ENCODE measurements at regions not wholly inside any gene's neighbourhood (a gene's known extent, or its start where the extent isn't known, plus 50 kb on each side); places are given as distances from the start of the nearest gene placed in this dataset.

DNA sequence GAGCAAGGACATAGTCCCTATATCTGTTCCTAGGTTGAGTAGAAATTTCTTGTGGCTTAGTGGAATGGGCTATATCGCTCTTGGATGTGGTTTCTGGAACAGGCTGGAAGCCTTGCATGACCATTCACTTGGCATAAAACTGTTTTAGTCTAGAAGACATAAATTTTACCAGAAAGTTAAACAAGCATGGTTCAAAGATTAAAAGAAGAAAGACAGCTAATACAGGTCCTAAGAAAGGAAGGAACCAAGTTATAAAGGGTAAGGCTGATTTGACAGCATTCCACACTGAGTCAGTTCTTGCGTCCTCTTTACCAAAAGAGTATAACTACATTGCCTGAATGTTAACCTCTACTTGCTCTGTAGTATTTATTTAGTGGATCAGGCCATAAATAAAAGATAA lies 724.2 kb downstream of the SORCS1 start:
- TF ChIP-seq, protein P1, sequence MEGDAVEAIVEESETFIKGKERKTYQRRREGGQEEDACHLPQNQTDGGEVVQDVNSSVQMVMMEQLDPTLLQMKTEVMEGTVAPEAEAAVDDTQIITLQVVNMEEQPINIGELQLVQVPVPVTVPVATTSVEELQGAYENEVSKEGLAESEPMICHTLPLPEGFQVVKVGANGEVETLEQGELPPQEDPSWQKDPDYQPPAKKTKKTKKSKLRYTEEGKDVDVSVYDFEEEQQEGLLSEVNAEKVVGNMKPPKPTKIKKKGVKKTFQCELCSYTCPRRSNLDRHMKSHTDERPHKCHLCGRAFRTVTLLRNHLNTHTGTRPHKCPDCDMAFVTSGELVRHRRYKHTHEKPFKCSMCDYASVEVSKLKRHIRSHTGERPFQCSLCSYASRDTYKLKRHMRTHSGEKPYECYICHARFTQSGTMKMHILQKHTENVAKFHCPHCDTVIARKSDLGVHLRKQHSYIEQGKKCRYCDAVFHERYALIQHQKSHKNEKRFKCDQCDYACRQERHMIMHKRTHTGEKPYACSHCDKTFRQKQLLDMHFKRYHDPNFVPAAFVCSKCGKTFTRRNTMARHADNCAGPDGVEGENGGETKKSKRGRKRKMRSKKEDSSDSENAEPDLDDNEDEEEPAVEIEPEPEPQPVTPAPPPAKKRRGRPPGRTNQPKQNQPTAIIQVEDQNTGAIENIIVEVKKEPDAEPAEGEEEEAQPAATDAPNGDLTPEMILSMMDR (IDR thresholded peaks at IDR 0.05) = no peak
- TF ChIP-seq ZFX (IDR thresholded peaks at IDR 0.05; ENCODE audit: borderline replicate concordance) = no peak

Measured in 22Rv1 (cell line).